Mesothelial cell of epicardium (in vitro differentiated cells): ENCODE measurements at regions not wholly inside any gene's neighbourhood (a gene's known extent, or its start where the extent isn't known, plus 50 kb on each side); places are given as distances from the start of the nearest gene placed in this dataset.

Experiments
- DNase-seq, 2 experiments: peaks; one replicate each; pipeline ENCODE4 v3.0.0; 2021; ENCODE audit warnings: low spot score in 2 of 2; ENCODE audit not compliant: unreplicated experiment in 2 of 2
- H3K27ac Mint-ChIP-seq: 2 replicates; pipeline ENCODE4 v1.8.0; 2021; ENCODE audit warnings: mixed read lengths
- H3K27me3 Mint-ChIP-seq: 2 replicates; pipeline ENCODE4 v1.8.0; 2021; ENCODE audit warnings: low read depth, mixed read lengths
- H3K36me3 Mint-ChIP-seq: 2 replicates; pipeline ENCODE4 v1.8.0; 2021; ENCODE audit warnings: mixed read lengths
- H3K4me1 Mint-ChIP-seq: 2 replicates; pipeline ENCODE4 v1.8.0; 2021; ENCODE audit warnings: mixed read lengths
- H3K4me3 Mint-ChIP-seq: 2 replicates; pipeline ENCODE4 v1.8.0; 2021; ENCODE audit warnings: mild to moderate bottlenecking, moderate library complexity, mixed read lengths
- H3K9me3 Mint-ChIP-seq: 2 replicates; pipeline ENCODE4 v1.8.0; 2021; ENCODE audit warnings: mixed read lengths
- CTCF ChIP-seq: fragments of 200-600 bp; sonication (generic); IDR thresholded peaks from one replicate; pipeline ENCODE4 v1.5.0; 2021; ENCODE audit warnings: antibody characterized with exemption; ENCODE audit not compliant: unreplicated experiment

- H3K27me3 Mint-ChIP-seq: no peaks in the 10 kb centered on the region
- H3K9me3 Mint-ChIP-seq: peaks cover 3% of the 10 kb centered on the region
- H3K27ac Mint-ChIP-seq: no peak overlapping the region
- TF ChIP-seq CTCF: no peak
- no peak for DNase-seq
- peaks cover 17% of the 10 kb centered on the region for H3K4me1 Mint-ChIP-seq
- H3K36me3 Mint-ChIP-seq: no peaks in the 10 kb centered on the region
- H3K4me3 Mint-ChIP-seq: no peak overlapping the region
Observed at GRCh38 chr3:13749063-13749764, 130.7 kb downstream of the WNT7A start.

DNA sequence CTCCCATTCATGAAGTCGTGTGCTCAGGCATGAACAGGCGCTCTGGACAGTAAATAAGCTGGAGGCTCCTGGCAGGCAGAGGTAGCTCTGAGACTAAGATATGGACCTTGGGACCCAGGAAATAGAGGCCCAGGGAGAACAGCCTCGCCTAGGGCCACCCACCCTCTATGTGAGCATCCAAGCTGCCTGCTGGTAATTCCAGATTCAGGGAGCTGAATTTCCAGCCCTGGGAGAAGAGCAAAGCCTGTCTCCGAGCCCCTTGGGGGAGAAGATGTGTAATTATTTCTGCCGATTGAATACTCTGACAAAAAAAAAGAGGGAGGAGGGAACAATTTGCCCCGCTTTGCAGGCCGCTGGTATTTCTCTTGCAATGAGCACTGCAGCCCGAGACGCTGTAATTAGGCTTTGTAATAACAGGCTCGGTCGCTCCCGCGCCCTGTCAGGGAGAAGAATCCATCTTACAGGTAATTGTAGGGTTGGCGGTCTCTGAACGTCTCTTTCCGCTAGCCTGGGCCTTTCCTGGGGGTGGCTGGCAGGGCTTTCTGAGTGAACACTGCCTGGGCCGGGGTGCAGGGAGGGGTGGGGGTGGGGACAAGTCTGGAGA, 131.5 kb downstream of the WNT7A start:
- TF ChIP-seq CTCF: no peak
- Mint-ChIP-seq H3K9me3 (peaks cover 8% of the 10 kb centered on the region), H3K4me3 (no peak overlapping the region), H3K27ac (no peak overlapping the region), H3K27me3 (no peaks in the 10 kb centered on the region), H3K36me3 (no peaks in the 10 kb centered on the region), H3K4me1 (peaks cover 12% of the 10 kb centered on the region)
- no peak for DNase-seq

DNA sequence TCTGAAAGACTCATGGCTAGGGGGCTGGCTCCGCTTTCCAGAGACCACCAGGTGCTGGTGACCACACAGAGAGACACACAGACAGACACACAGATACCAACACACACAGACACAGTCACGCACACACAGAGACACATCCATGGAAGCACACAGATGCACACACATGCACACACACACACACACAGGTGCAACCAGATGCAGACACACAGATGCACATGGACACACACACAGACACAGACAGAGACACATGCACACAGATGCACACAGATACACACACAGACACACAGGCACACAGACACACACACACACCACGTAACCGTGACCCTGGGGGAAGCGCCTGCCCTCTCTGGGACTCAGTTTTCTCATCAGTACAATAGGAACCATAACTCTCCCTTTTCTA, 132.2 kb downstream of the WNT7A start:
- TF ChIP-seq CTCF: no peak
- H3K27me3 Mint-ChIP-seq: no peaks in the 10 kb centered on the region
- H3K27ac Mint-ChIP-seq: no peak overlapping the region
- no peak for DNase-seq
- peaks cover 10% of the 10 kb centered on the region for H3K9me3 Mint-ChIP-seq
- H3K36me3 Mint-ChIP-seq: no peaks in the 10 kb centered on the region
- H3K4me1 Mint-ChIP-seq: peaks cover 7% of the 10 kb centered on the region
- H3K4me3 Mint-ChIP-seq: no peak overlapping the region

GRCh38 chr3:13746385-13746784, 133.5 kb downstream of the WNT7A start:
- no peaks in the 10 kb centered on the region for H3K36me3 Mint-ChIP-seq
- no peak for DNase-seq
- H3K4me3 Mint-ChIP-seq: no peak overlapping the region
- H3K9me3 Mint-ChIP-seq: peaks cover 23% of the 10 kb centered on the region
- no peak overlapping the region for H3K27ac Mint-ChIP-seq
- TF ChIP-seq CTCF: no peak
- no peaks in the 10 kb centered on the region for H3K27me3 Mint-ChIP-seq
- peaks cover 7% of the 10 kb centered on the region for H3K4me1 Mint-ChIP-seq

- no peak for TF ChIP-seq CTCF
- Mint-ChIP-seq H3K36me3 (no peaks in the 10 kb centered on the region), H3K9me3 (peaks cover 28% of the 10 kb centered on the region), H3K27ac (no peak overlapping the region), H3K27me3 (no peaks in the 10 kb centered on the region), H3K4me1 (peaks cover 7% of the 10 kb centered on the region), H3K4me3 (no peak overlapping the region)
- DNase-seq: no peak
Observed at GRCh38 chr3:13745636-13746035, 134.2 kb downstream of the WNT7A start.
